ENCODE measurements at regions not wholly inside any gene's neighbourhood (a gene's known extent, or its start where the extent isn't known, plus 50 kb on each side); places are given as distances from the start of the nearest gene placed in this dataset.

DNA sequence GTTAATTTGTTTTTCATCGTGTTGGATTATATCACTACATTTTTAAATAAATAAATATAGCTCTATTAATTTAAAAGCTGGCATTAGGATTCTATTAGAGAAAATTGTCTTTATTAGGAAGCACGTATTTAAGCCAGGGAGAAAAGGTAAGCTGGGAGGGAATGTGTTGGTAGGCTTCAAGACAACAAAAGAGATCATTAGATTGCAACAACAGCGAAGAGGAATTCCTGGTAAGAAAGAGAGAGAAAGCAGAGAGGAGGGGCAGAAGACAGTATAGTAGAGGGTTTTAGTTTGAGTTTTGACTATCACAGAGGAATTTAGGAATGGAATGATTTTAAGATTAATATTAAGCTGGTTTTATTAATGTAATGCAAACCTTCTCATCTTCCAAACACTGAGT lies 613.6 kb upstream of the USP15 start:
- TF ChIP-seq, protein P1, sequence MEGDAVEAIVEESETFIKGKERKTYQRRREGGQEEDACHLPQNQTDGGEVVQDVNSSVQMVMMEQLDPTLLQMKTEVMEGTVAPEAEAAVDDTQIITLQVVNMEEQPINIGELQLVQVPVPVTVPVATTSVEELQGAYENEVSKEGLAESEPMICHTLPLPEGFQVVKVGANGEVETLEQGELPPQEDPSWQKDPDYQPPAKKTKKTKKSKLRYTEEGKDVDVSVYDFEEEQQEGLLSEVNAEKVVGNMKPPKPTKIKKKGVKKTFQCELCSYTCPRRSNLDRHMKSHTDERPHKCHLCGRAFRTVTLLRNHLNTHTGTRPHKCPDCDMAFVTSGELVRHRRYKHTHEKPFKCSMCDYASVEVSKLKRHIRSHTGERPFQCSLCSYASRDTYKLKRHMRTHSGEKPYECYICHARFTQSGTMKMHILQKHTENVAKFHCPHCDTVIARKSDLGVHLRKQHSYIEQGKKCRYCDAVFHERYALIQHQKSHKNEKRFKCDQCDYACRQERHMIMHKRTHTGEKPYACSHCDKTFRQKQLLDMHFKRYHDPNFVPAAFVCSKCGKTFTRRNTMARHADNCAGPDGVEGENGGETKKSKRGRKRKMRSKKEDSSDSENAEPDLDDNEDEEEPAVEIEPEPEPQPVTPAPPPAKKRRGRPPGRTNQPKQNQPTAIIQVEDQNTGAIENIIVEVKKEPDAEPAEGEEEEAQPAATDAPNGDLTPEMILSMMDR (IDR thresholded peaks at IDR 0.05): no peak
- TF ChIP-seq POLR2A (IDR thresholded peaks at IDR 0.05) (no peak), EP300 (IDR thresholded peaks at IDR 0.05) (no peak)
